Amniotic stem cell (primary cell): ENCODE measurements at regions not wholly inside any gene's neighbourhood (a gene's known extent, or its start where the extent isn't known, plus 50 kb on each side); places are given as distances from the start of the nearest gene placed in this dataset.

Source experiments
- DNase-seq: peaks from one replicate; lab custom pipeline; 2025; lab: John Stamatoyannopoulos, UW

GRCh38 chr7:17130281-17131059 lies 168.0 kb upstream of the AHR start:
- no peak for DNase-seq

DNA sequence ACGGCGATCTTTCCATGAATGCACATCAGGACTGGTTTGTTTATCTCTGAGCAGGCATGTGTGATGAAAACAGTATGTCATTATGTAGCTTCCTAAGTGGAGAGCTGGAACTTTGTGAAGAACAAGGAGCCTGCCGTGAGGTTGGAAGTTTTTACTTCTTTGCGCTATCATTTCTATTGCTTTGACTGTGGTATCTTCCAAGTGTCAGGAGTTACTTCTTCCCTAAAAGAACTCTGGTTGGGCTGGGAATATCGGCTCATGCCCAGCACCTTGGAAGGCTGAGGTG lies 167.4 kb upstream of the AHR start:
- no peak for DNase-seq

- no peak for DNase-seq
Observed at GRCh38 chr7:17131983-17132655, 166.3 kb upstream of the AHR start.

GRCh38 chr7:17132726-17133125 lies 165.7 kb upstream of the AHR start:
- no peak for DNase-seq

DNA sequence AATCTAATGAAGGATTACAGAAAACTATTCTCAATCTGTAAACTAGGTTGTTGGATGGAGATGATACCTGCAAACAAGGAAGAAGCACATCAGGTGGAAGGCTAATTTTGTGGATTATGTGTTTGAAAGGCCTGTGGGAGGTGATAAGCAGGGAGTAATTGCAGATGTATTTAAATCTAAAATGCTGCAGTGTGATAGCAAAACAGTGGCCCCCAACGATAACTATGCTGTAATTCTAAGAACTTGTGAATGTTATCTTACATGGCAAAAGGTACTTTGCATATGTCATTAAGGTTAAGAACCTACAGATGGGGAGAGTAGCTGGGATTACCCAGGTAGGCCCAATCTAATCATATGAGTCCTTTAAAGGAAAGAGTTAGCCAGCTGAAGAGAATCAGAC lies 164.5 kb upstream of the AHR start:
- DNase-seq = no peak

DNA sequence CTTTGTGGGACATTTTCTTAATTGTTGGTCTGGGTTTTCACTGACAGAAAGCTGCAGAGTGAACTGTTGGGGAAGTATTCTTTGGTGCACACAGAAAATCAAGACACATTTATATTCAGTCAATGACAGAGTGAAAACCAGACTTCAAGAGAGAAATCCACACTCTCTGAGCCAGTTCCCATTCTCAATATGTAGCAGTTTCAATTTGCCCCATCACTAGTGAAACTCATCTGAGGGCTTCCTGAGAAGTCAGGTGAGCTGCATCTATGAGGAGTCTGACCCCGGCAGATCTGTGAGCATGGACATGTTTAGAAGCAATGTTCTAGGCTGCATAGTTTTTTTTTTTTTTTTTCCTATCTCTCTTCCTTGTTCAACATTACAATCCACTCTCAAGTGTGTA lies 163.7 kb upstream of the AHR start:
- no peak for DNase-seq

GRCh38 chr7:17136126-17136525 lies 162.3 kb upstream of the AHR start:
- no peak for DNase-seq

- DNase-seq = no peak
Observed at GRCh38 chr7:17139081-17139480, 159.4 kb upstream of the AHR start.

DNA sequence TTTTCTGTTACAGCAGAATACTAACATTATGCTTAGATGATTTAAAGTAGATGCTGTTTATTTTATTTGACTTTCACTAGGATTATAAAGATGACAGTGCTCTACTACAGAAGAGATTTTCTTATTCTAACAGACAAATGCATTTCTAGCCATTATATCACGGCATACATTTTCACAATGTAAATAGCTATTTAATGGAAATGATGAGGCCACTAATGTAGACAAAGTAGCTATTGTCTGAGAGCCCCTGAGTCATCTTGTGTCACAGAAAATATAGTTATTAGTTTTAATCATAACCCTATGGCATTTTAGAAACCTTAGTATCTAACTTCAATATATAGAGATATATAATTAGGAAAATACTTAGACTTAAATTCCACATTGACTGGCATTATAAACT lies 158.0 kb upstream of the AHR start:
- no peak for DNase-seq

GRCh38 chr7:17142831-17143541 lies 155.5 kb upstream of the AHR start:
- DNase-seq = no peak

DNA sequence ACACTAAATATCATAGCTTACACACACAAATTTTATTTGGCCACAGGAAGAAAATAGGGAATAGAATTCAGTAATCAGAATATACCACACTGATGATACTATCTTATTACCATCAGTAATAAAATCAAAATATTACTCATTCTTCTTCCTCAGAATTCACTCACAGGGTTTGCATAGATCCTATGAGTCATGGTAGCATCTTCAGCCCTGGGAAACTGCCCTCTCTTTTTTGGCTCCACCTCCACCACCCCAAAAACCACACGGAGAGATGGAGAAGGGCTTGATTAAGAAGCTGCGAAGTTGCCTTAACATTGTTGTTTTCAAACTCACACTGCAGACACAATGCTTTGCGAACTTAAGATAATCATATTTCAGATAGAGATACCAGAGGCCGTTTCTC lies 154.1 kb upstream of the AHR start:
- no peak for DNase-seq

DNA sequence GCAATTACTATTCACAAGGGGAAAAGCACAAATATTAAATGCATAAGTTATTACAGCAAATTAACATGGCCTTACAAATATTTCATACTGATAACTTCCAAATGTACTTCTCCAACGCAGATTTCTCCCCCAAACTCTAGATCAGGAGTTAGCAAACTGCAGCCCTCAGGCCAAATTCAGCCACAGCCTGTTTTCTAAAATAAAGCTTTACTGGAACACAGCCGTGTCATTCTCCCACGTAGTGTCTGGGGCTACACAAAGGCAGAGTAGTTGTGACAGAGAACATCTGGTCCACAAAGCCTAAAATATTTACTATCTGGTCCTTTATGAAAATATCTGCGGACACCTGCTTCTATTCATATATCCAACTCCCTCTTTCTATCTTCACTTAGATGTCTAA lies 151.8 kb upstream of the AHR start:
- DNase-seq = no peak

GRCh38 chr7:17147409-17147808 lies 151.0 kb upstream of the AHR start:
- DNase-seq = no peak

GRCh38 chr7:17150018-17150417 lies 148.4 kb upstream of the AHR start:
- DNase-seq = no peak

- no peak for DNase-seq
Observed at GRCh38 chr7:17152721-17153120, 145.7 kb upstream of the AHR start.

DNA sequence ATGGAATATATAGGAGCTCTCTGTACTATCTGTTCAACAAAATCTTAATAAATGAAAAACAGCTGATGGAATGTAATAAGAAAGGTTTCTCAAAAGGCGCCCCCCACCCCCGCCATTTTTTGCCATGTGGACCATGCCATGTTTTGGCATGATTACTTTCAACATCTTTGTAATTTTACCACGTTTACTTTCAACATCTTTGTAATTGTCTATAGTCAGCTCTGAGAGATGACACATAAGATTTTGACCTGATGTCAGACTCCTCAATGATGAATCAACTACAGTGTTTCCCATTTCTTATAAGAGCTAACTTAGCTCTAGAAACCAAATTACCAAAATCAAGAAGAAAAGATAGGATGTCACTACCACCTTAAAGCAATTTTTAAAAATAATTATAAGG lies 144.9 kb upstream of the AHR start:
- no peak for DNase-seq

- no peak for DNase-seq
Observed at GRCh38 chr7:17155529-17155928, 142.9 kb upstream of the AHR start.

GRCh38 chr7:17158261-17158660 lies 140.2 kb upstream of the AHR start:
- no peak for DNase-seq

DNA sequence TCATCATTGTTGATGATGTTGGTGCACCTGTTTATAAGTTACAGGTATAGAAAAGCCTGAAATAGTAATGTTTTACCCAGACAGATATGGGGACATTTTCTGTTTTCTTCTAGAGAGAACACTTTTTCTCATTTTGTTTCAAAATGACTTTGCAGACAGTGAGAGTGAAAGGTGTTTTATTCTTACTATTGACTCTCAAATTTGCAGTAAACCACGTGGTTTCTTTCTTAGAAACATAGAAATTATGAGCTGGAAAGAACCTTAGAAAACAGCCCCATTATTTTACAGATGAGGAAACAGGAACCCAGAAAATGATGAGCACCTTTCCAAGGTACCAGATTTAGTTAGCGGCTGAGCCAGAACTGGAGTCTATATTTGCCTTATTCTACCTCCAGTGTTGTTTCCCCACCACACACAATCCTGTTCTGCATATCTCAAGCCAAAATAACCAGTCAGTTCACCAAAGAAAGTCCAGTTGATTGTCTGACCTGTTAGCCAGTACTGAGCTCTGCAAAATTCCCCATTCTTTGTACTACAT lies 138.9 kb upstream of the AHR start:
- DNase-seq = no peak

GRCh38 chr7:17166824-17167379 lies 131.6 kb upstream of the AHR start:
- DNase-seq = no peak

- DNase-seq = no peak
Observed at GRCh38 chr7:17168416-17168815, 130.0 kb upstream of the AHR start.

DNA sequence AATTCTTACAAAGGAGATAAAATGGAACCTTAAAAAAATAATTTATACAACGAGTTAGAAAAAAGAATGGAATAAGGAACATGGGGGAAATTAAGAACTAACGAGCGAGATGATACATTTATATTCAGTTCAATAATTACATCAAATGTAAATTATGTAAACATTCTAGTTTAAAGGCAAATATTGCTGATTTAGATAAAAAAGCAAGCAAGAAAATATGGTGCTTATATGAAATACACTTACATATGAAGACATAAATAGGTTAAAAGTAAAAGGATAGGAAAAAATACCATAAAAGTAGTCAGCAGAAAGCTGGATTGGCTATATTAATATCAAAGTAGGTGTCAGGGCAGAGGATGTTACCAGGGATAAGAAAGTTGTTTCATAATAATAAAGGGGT lies 127.0 kb upstream of the AHR start:
- DNase-seq = no peak
